Panc1 (cell line): ENCODE measurements at regions not wholly inside any gene's neighbourhood (a gene's known extent, or its start where the extent isn't known, plus 50 kb on each side); places are given as distances from the start of the nearest gene placed in this dataset.

Source experiments
- ATAC-seq: fragments of 200-7000 bp; cut with Tn5 transposase; 2 replicates; pipeline ENCODE4 v1.9.1; 2020; ENCODE audit warnings: mild to moderate bottlenecking, moderate library complexity
- BruUV-seq: library from RNA; stranded (reverse); fragments of 400-500 nt; replicated peaks from 2 replicates; lab custom pipeline; 2021; lab: Mats Ljungman, UMichigan
- CTCF ChIA-PET: fragments of 300-600 bp; sonication (Branson Sonifier 250); formaldehyde crosslinking; loops from one replicate; lab custom pipeline; 2022; ENCODE audit warnings: antibody characterized with exemption; lab: Charles Lee
- POLR2A ChIA-PET: fragments of 300-600 bp; sonication (Branson Sonifier 250); formaldehyde crosslinking; loops from one replicate; lab custom pipeline; 2022; ENCODE audit warnings: antibody characterized with exemption; lab: Charles Lee
- DNase-seq: peaks from one replicate; pipeline ENCODE4 v3.0.0-alpha.2; 2010; ENCODE audit warnings: low read depth, low spot score
- H3K27ac ChIP-seq: 2 replicates; pipeline ENCODE4 v1.5.1; 2011; ENCODE audit warnings: mild to moderate bottlenecking, low read length, inconsistent platforms
- H3K27me3 ChIP-seq: fragments of 200-500 bp; sonication (Bioruptor generic); 2 replicates; pipeline ENCODE4 v1.6.0; 2014; ENCODE audit warnings: low read length, inconsistent platforms; ENCODE audit not compliant: control insufficient read depth, insufficient read depth
- H3K36me3 ChIP-seq: fragments of 200-500 bp; sonication (Bioruptor generic); 2 replicates; pipeline ENCODE4 v1.5.1; 2014; ENCODE audit warnings: inconsistent platforms, mild to moderate bottlenecking, low read length, moderate library complexity; ENCODE audit not compliant: control insufficient read depth, insufficient read depth
- H3K4me1 ChIP-seq: 2 replicates; pipeline ENCODE4 v1.5.1; 2011; ENCODE audit warnings: inconsistent platforms, mild to moderate bottlenecking, low read length, moderate library complexity; ENCODE audit not compliant: control insufficient read depth, insufficient read depth
- H3K4me3 ChIP-seq, 2 experiments: 2 replicates each; pipeline ENCODE4 v1.5.1; 2011 to 2012; ENCODE audit warnings: low read depth in 2 of 2, low read length in 2 of 2, mild to moderate bottlenecking in 2 of 2, inconsistent platforms in 1 of 2, moderate library complexity in 1 of 2
- H3K9me3 ChIP-seq: fragments of 200-500 bp; sonication (Bioruptor generic); 2 replicates; pipeline ENCODE4 v1.5.1; 2014; ENCODE audit warnings: low read depth, mild to moderate bottlenecking, inconsistent platforms, low read length, moderate library complexity; ENCODE audit not compliant: control insufficient read depth, insufficient read depth
- POLR2AphosphoS5 ChIP-seq: IDR thresholded peaks from 2 replicates; pipeline ENCODE4 v1.6.1; 2012; ENCODE audit warnings: mild to moderate bottlenecking, low read depth, low read length, moderate library complexity
- SIN3A ChIP-seq: IDR thresholded peaks from 2 replicates; pipeline ENCODE4 v1.6.1; 2012; ENCODE audit warnings: low read depth, mild to moderate bottlenecking, low read length, moderate library complexity, borderline replicate concordance; ENCODE audit not compliant: insufficient read depth
- TCF7L2 ChIP-seq: IDR thresholded peaks from 2 replicates; pipeline ENCODE4 v1.6.1; 2011; ENCODE audit warnings: mild to moderate bottlenecking, low read depth, low read length, inconsistent platforms
- in situ Hi-C: cut with HindIII; loops from 2 replicates; pipeline ENCODE4 v1.10.0; 2016; ENCODE audit warnings: low sequenced_read_pairs, low pct_unique_long_range_greater_than_20kb
- intact Hi-C: fragments of 100-400 bp; cut with micrococcal nuclease; formaldehyde crosslinking; loops from one replicate; pipeline ENCODE4 v1.10.0; 2022; ENCODE audit not compliant: unreplicated experiment
- TF ChIP-seq, protein P1 (sequence below), 2 experiments: IDR thresholded peaks; 2 replicates each; pipeline ENCODE4 v1.6.1; 2011 to 2012; ENCODE audit warnings: low read depth in 2 of 2, control low read depth in 1 of 2, low read length in 1 of 2, mild to moderate bottlenecking in 1 of 2, moderate library complexity in 1 of 2; ENCODE audit not compliant: insufficient read depth in 1 of 2
- TF ChIP-seq, protein P2 (sequence below): fragments of 450-650 bp; IDR thresholded peaks from 2 replicates; pipeline ENCODE4 v1.5.1; 2017; ENCODE audit warnings: mild to moderate bottlenecking

DNA sequence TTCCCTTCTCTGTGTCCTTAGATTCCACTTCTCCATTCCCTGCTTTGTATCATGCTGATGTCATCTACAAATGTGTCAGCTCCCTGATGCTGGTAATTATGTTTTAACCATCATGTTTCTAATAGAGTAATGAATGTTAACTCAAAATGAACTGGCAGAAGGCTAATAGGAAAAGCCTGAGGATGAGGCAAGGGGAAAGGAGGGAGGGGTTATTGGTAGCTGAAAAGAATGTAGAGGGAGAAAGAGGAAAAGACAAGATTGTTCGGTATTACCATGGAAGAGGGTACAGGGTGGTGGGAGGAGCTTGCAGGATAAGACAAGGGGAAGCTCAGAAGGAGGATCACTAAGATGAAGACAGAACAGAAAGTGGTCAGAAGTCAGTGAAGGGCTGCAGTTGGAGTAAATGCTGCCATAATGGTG, 150.9 kb downstream of the ZC3H11B start:
- Histone ChIP-seq H3K27me3 (0 out of 2 replicates have a peak, but pooled peaks cover 2% of the 10 kb centered on the region), H3K9me3 (no peaks in the 10 kb centered on the region), H3K4me1 (no peaks in the 10 kb centered on the region), H3K36me3 (no peaks in the 10 kb centered on the region), H3K4me3 (no peak overlapping the region), H3K27ac (no peak overlapping the region)
- no peak for DNase-seq
- CTCF ChIA-PET = no interaction called here
- TF ChIP-seq SIN3A (no peak), POLR2AphosphoS5 (no peak), TCF7L2 (no peak)
- TF ChIP-seq, protein P1, sequence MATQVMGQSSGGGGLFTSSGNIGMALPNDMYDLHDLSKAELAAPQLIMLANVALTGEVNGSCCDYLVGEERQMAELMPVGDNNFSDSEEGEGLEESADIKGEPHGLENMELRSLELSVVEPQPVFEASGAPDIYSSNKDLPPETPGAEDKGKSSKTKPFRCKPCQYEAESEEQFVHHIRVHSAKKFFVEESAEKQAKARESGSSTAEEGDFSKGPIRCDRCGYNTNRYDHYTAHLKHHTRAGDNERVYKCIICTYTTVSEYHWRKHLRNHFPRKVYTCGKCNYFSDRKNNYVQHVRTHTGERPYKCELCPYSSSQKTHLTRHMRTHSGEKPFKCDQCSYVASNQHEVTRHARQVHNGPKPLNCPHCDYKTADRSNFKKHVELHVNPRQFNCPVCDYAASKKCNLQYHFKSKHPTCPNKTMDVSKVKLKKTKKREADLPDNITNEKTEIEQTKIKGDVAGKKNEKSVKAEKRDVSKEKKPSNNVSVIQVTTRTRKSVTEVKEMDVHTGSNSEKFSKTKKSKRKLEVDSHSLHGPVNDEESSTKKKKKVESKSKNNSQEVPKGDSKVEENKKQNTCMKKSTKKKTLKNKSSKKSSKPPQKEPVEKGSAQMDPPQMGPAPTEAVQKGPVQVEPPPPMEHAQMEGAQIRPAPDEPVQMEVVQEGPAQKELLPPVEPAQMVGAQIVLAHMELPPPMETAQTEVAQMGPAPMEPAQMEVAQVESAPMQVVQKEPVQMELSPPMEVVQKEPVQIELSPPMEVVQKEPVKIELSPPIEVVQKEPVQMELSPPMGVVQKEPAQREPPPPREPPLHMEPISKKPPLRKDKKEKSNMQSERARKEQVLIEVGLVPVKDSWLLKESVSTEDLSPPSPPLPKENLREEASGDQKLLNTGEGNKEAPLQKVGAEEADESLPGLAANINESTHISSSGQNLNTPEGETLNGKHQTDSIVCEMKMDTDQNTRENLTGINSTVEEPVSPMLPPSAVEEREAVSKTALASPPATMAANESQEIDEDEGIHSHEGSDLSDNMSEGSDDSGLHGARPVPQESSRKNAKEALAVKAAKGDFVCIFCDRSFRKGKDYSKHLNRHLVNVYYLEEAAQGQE (IDR thresholded peaks at IDR 0.05; ENCODE audit: insufficient read depth in 1 of 2, low read depth in 2 of 2, low read length in 1 of 2) = no peak
- TF ChIP-seq, protein P2, sequence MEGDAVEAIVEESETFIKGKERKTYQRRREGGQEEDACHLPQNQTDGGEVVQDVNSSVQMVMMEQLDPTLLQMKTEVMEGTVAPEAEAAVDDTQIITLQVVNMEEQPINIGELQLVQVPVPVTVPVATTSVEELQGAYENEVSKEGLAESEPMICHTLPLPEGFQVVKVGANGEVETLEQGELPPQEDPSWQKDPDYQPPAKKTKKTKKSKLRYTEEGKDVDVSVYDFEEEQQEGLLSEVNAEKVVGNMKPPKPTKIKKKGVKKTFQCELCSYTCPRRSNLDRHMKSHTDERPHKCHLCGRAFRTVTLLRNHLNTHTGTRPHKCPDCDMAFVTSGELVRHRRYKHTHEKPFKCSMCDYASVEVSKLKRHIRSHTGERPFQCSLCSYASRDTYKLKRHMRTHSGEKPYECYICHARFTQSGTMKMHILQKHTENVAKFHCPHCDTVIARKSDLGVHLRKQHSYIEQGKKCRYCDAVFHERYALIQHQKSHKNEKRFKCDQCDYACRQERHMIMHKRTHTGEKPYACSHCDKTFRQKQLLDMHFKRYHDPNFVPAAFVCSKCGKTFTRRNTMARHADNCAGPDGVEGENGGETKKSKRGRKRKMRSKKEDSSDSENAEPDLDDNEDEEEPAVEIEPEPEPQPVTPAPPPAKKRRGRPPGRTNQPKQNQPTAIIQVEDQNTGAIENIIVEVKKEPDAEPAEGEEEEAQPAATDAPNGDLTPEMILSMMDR = no peak
- no peak for ATAC-seq
- intact Hi-C loops = no loop called here
- POLR2A ChIA-PET = no interaction called here
- BruUV-seq = no TSS peak
- in situ Hi-C loops = no loop called here

DNA sequence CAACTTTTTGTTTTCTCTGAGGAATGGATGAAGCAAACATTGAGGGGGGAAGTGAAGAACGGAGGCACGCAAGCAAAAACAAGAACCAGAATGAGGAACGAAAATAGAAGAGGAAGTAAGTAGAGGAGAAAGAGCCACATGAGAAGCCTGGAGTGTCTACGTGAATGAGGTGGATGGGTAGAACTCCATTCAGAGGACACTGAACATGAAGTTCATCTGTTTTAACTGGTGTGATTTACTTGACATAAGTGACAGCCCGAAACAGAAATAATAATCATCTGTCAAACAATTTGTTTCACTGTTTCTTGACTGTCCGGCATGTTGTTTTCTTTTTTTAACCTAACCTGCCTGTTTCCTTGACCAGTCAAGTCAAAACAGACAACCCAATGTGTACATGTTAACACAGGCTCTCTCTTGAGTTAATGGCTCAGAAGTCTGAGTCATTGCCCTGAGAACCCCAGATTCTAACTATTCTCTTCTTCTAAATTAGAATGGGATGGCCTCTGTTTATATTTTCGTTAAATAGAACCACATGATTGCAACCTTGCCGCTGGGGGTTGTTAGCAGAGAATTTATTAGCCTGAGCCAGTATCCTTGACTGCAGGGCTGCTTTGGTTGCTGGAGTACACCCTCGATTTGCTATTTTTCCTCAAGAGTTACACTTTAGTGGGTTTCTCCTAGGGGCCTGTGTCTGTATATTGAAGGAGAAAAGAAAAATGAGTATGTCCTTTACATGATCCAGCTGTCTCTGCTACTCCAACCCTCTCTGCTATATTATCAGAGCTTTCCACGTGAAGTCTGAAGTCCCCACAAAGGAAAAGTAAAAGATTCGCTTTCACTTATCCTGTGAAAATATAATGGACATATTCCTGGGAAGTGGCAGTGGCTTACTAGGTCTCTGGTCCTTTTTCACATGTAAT, 151.7 kb downstream of the ZC3H11B start:
- Histone ChIP-seq H3K27me3 (no peaks in the 10 kb centered on the region), H3K27ac (no peak overlapping the region), H3K4me1 (no peaks in the 10 kb centered on the region), H3K9me3 (no peaks in the 10 kb centered on the region), H3K4me3 (no peak overlapping the region), H3K36me3 (no peaks in the 10 kb centered on the region)
- BruUV-seq = no TSS peak
- DNase-seq = no peak
- intact Hi-C loops (no loop called here), in situ Hi-C loops (no loop called here)
- ATAC-seq = no peak
- no peak for TF ChIP-seq POLR2AphosphoS5
- TF ChIP-seq TCF7L2 = no peak
- TF ChIP-seq, protein P2 = no peak
- TF ChIP-seq, protein P1 (IDR thresholded peaks at IDR 0.05; ENCODE audit: insufficient read depth in 1 of 2, low read depth in 2 of 2, low read length in 1 of 2) = no peak
- no peak for TF ChIP-seq SIN3A
- ChIA-PET CTCF (no interaction called here), POLR2A (no interaction called here)
